A549 (cell line): ENCODE measurements at regions not wholly inside any gene's neighbourhood (a gene's known extent, or its start where the extent isn't known, plus 50 kb on each side); places are given as distances from the start of the nearest gene placed in this dataset.

Experiments
- ATAC-seq, 2 experiments: fragments of 200-7000 bp in 1 of 2; fragments of >200 bp in 1 of 2; cut with Nextera tagmentation in 1 of 2; cut with Tn5 transposase in 1 of 2; 3 replicates each; pipeline versions ENCODE4 v1.8.0 to v1.9.1; 2018 to 2020; ENCODE audit warnings: mild to moderate bottlenecking in 1 of 2, moderate library complexity in 1 of 2
- CTCF ChIA-PET: fragments of 300-600 bp; sonication (Branson Sonifier 250); formaldehyde crosslinking; extraction: SDS; loops from one replicate; lab custom pipeline; 2021; ENCODE audit warnings: antibody characterized with exemption, inconsistent platforms; lab: Yijun Ruan, JAX
- POLR2A ChIA-PET: fragments of 350-600 bp; formaldehyde crosslinking; extraction: SDS; loops from one replicate; lab custom pipeline; 2021; ENCODE audit warnings: antibody characterized with exemption, inconsistent platforms; lab: Yijun Ruan, JAX
- DNase-seq, 2 experiments: peaks; one replicate each; pipeline versions ENCODE4 v3.0.0 to v3.0.0-alpha.2; 2011 to 2016; ENCODE audit warnings: low read depth in 1 of 2, low spot score in 1 of 2
- FAIRE-seq: peaks from 2 replicates; lab custom pipeline; 2011; peaks lifted over from hg19 to GRCh38; lab: Jason Lieb, UNC
- H3K27ac ChIP-seq, 2 experiments: fragments of >200 bp; sonication (Bioruptor Twin); formaldehyde crosslinking; 3 replicates each; pipeline ENCODE4 v1.5.1; 2016 to 2017
- H3K4me1 ChIP-seq: fragments of >200 bp; sonication (Bioruptor Twin); formaldehyde crosslinking; 3 replicates; pipeline ENCODE4 v1.6.1; 2016
- H3K4me2 ChIP-seq: fragments of >200 bp; sonication (Bioruptor Twin); formaldehyde crosslinking; 3 replicates; pipeline ENCODE4 v1.6.1; 2016
- H3K4me3 ChIP-seq: fragments of >200 bp; sonication (Bioruptor Twin); formaldehyde crosslinking; 3 replicates; pipeline ENCODE4 v1.5.1; 2016
- H3K9me3 ChIP-seq: fragments of >200 bp; sonication (Bioruptor Twin); formaldehyde crosslinking; 3 replicates; pipeline ENCODE4 v1.6.1; 2016
- BHLHE40 ChIP-seq: IDR thresholded peaks from 2 replicates; pipeline ENCODE4 v1.6.1; 2012; ENCODE audit warnings: low read depth, low read length, inconsistent platforms
- EHF ChIP-seq: fragments of 250-450 bp; sonication (Bioruptor Pico); IDR thresholded peaks from 2 replicates; pipeline ENCODE4 v1.5.0; 2020; ENCODE audit warnings: mild to moderate bottlenecking
- ELK1 ChIP-seq: fragments of 150-350 bp; IDR thresholded peaks from 2 replicates; pipeline ENCODE4 v1.6.1; 2014; ENCODE audit warnings: low read depth, mild to moderate bottlenecking, low read length
- FOSL2 ChIP-seq, 2 experiments: fragments of 450-650 bp in 1 of 2; fragments of >200 bp in 1 of 2; sonication (Bioruptor Twin) in 1 of 2; formaldehyde crosslinking; IDR thresholded peaks; 2 replicates each; pipeline versions ENCODE4 v1.5.0 to v1.6.1; 2016 to 2020; ENCODE audit warnings: mild to moderate bottlenecking in 1 of 2, moderate library complexity in 1 of 2
- FOXS1 ChIP-seq: fragments of 250-450 bp; sonication (Bioruptor Pico); IDR thresholded peaks from 2 replicates; pipeline ENCODE4 v1.5.0; 2020; ENCODE audit warnings: mild to moderate bottlenecking, moderate library complexity
- GATA3 ChIP-seq: IDR thresholded peaks from 2 replicates; pipeline ENCODE4 v1.6.1; 2012; ENCODE audit warnings: borderline replicate concordance
- HES2 ChIP-seq: fragments of >200 bp; sonication (Bioruptor Twin); formaldehyde crosslinking; IDR thresholded peaks from 2 replicates; pipeline ENCODE4 v1.6.1; 2016
- HEYL ChIP-seq: fragments of 250-450 bp; sonication (Bioruptor Pico); IDR thresholded peaks from 2 replicates; pipeline ENCODE4 v1.8.0; 2021; ENCODE audit warnings: mild to moderate bottlenecking, moderate library complexity
- JUNB ChIP-seq: fragments of >200 bp; sonication (Bioruptor Twin); formaldehyde crosslinking; IDR thresholded peaks from 2 replicates; pipeline ENCODE4 v1.6.1; 2016
- KDM5A ChIP-seq: fragments of 200-600 bp; sonication (generic); IDR thresholded peaks from 2 replicates; pipeline ENCODE4 v1.6.1; 2016; ENCODE audit warnings: antibody characterized with exemption, mild to moderate bottlenecking
- MAFK ChIP-seq: fragments of 450-650 bp; IDR thresholded peaks from 2 replicates; pipeline ENCODE4 v1.6.1; 2014; ENCODE audit not compliant: partially characterized antibody
- MAX ChIP-seq: IDR thresholded peaks from 2 replicates; pipeline ENCODE4 v1.6.1; 2012
- MYC ChIP-seq: IDR thresholded peaks from 2 replicates; pipeline ENCODE4 v1.6.1; 2012; ENCODE audit warnings: mild to moderate bottlenecking, inconsistent platforms, low read length, improper control_type of control experiment, borderline replicate concordance
- NFE2L2 ChIP-seq: fragments of 150-350 bp; conservative IDR thresholded peaks from 2 replicates; pipeline ENCODE4 v1.6.1; 2014; ENCODE audit warnings: low read length
- NPAS2 ChIP-seq: fragments of 250-450 bp; sonication (Bioruptor Pico); IDR thresholded peaks from 2 replicates; pipeline ENCODE4 v1.8.0; 2022; ENCODE audit warnings: mild to moderate bottlenecking, moderate library complexity, borderline replicate concordance
- NR3C1 ChIP-seq: fragments of >200 bp; sonication (Bioruptor Twin); formaldehyde crosslinking; IDR thresholded peaks from 3 replicates; pipeline ENCODE4 v1.6.1; 2017
- PBX3 ChIP-seq: IDR thresholded peaks from 2 replicates; pipeline ENCODE4 v1.6.1; 2012
- PHF8 ChIP-seq: fragments of 200-600 bp; sonication (generic); IDR thresholded peaks from 2 replicates; pipeline ENCODE4 v1.6.1; 2016; ENCODE audit warnings: low read depth, mild to moderate bottlenecking, antibody characterized with exemption, moderate library complexity, borderline replicate concordance
- RAD21 ChIP-seq, 2 experiments: fragments of >200 bp in 1 of 2; sonication (Bioruptor Twin) in 1 of 2; formaldehyde crosslinking in 1 of 2; IDR thresholded peaks in 1 of 2; conservative IDR thresholded peaks in 1 of 2; 2 replicates in 1 of 2; 3 replicates in 1 of 2; pipeline ENCODE4 v1.6.1; 2012 to 2018; ENCODE audit warnings: inconsistent platforms in 1 of 2
- REST ChIP-seq: fragments of 200-600 bp; sonication (generic); IDR thresholded peaks from 2 replicates; pipeline ENCODE4 v1.6.1; 2016; ENCODE audit warnings: antibody characterized with exemption, mild to moderate bottlenecking, moderate library complexity
- SREBF2 ChIP-seq: fragments of 450-650 bp; IDR thresholded peaks from 2 replicates; pipeline ENCODE4 v1.6.1; 2014; ENCODE audit warnings: mild to moderate bottlenecking, moderate library complexity
- ZC3H11A ChIP-seq: fragments of 450-650 bp; IDR thresholded peaks from 2 replicates; pipeline ENCODE4 v1.6.1; 2014; ENCODE audit warnings: antibody characterized with exemption, mild to moderate bottlenecking
- ZNF302 ChIP-seq: fragments of 250-450 bp; sonication (Bioruptor Pico); IDR thresholded peaks from 2 replicates; pipeline ENCODE4 v1.9.0; 2021; ENCODE audit warnings: inconsistent platforms, mild to moderate bottlenecking, moderate library complexity
- WGBS: methylation state at CpG from one replicate; pipeline ENCODE4 v1.1.6; 2017; ENCODE audit errors: missing lambda C conversion rate; 5-methylcytosine and 5-hydroxymethylcytosine counted together

- ATAC-seq: no peak
- no peak overlapping the region for H3K4me3 ChIP-seq
- POLR2A ChIA-PET: no interaction called here
- H3K4me1 ChIP-seq: peaks cover 26% of the 10 kb centered on the region
- TF ChIP-seq SREBF2 (no peak), GATA3 (no peak), FOSL2 (IDR thresholded peaks at IDR 0.05) (no peak), FOSL2 (CRISPR knock-in tag; IDR thresholded peaks at IDR 0.05) (no peak), MAFK (no peak), RAD21 (conservative IDR thresholded peaks at IDR 0.05 in 1 of 2, IDR thresholded peaks at IDR 0.05 in 1 of 2) (no peak), REST (no peak), MYC (no peak), NPAS2 (CRISPR knock-in tag) (no peak), HES2 (no peak), KDM5A (no peak), JUNB (no peak), BHLHE40 (no peak), HEYL (no peak), FOXS1 (CRISPR knock-in tag) (no peak), NR3C1 (no peak), MAX (no peak), ZNF302 (no peak), ZC3H11A (no peak), PBX3 (no peak)
- TF ChIP-seq, all 56 proteins: peak for 0
- no peak for DNase-seq
- H3K4me2 ChIP-seq: peak overlapping the region; percentile 45
- peak overlapping the region; percentile 14 to 75; a peak in 2 of 6 replicates for H3K27ac ChIP-seq
- CTCF ChIA-PET: interaction anchor here (1.0 to 1.6 kb wide), 3 partner anchors 13 to 91 kb away, joined by 3 to 4 read pairs (median 3); no protein-coding TSS in a partner anchor
- no peaks in the 10 kb centered on the region for H3K9me3 ChIP-seq
- WGBS: 86% methylated on average over 5 of the region's 5 CpGs
- FAIRE-seq: no peak
Observed at GRCh38 chr20:50367104-50367674, 143.0 kb upstream of the PTPN1 start.

- 94% methylated on average over 9 of the region's 9 CpGs for WGBS
- Histone ChIP-seq H3K4me3 (no peak overlapping the region), H3K9me3 (no peaks in the 10 kb centered on the region), H3K4me1 (peaks cover 32% of the 10 kb centered on the region), H3K4me2 (no peak overlapping the region), H3K27ac (peak overlapping the region in 1 of 2 experiments; percentile 75; a peak in 3 of 6 replicates)
- DNase-seq (no peak), ATAC-seq (no peak), FAIRE-seq (no peak)
- POLR2A ChIA-PET: no interaction called here
- CTCF ChIA-PET: interaction anchor here (0.9 to 1.6 kb wide), 4 partner anchors 10 to 92 kb away, joined by 3 to 5 read pairs (median 4); no protein-coding TSS in a partner anchor
- TF ChIP-seq ELK1: no peak
- TF ChIP-seq EHF (CRISPR knock-in tag): no peak
- TF ChIP-seq NFE2L2: no peak
- TF ChIP-seq HES2: no peak
- TF ChIP-seq PHF8: no peak
- no peak for TF ChIP-seq REST
- no peak for TF ChIP-seq HEYL
- TF ChIP-seq RAD21 (conservative IDR thresholded peaks at IDR 0.05 in 1 of 2, IDR thresholded peaks at IDR 0.05 in 1 of 2): no peak
- no peak for TF ChIP-seq BHLHE40
Observed at GRCh38 chr20:50367739-50368375, 142.3 kb upstream of the PTPN1 start.
